SK-N-MC (cell line): ENCODE measurements at regions not wholly inside any gene's neighbourhood (a gene's known extent, or its start where the extent isn't known, plus 50 kb on each side); places are given as distances from the start of the nearest gene placed in this dataset.

ENCODE experiments used
- DNase-seq: peaks from one replicate; pipeline ENCODE4 v3.0.0-alpha.2; 2011; ENCODE audit warnings: low read depth, low spot score
- H3K27ac ChIP-seq: fragments of 200-600 bp; sonication (generic); 2 replicates; pipeline ENCODE4 v1.5.1; 2016; ENCODE audit warnings: mixed run types
- H3K36me3 ChIP-seq: fragments of 200-600 bp; sonication (generic); 2 replicates; pipeline ENCODE4 v1.6.1; 2017; ENCODE audit warnings: antibody characterized with exemption, low read length, mixed read lengths; ENCODE audit not compliant: insufficient read depth
- H3K4me3 ChIP-seq: fragments of 200-600 bp; sonication (generic); 2 replicates; pipeline ENCODE4 v1.5.1; 2016
- H3K9ac ChIP-seq: fragments of 200-600 bp; sonication (generic); 2 replicates; pipeline ENCODE4 v1.8.0; 2017; ENCODE audit warnings: mixed run types, mixed read lengths; ENCODE audit not compliant: insufficient read length
- H3K9me3 ChIP-seq: fragments of 200-600 bp; sonication (generic); 2 replicates; pipeline ENCODE4 v1.6.1; 2017; ENCODE audit warnings: low read depth, mild to moderate bottlenecking, antibody characterized with exemption, low read length, moderate library complexity, mixed read lengths
- EZH2 ChIP-seq: fragments of 200-600 bp; sonication (generic); IDR thresholded peaks from one replicate; pipeline ENCODE4 v1.6.1; 2017; ENCODE audit warnings: antibody characterized with exemption
- FOXP2 ChIP-seq: optimal IDR thresholded peaks from 2 replicates; pipeline ENCODE3; 2011; ENCODE audit warnings: mild to moderate bottlenecking, moderate library complexity; ENCODE audit not compliant: insufficient read depth; ENCODE audit errors: extremely low read length, control extremely low read depth
- POLR2AphosphoS5 ChIP-seq: IDR thresholded peaks from 2 replicates; pipeline ENCODE4 v1.6.1; 2012; ENCODE audit warnings: mild to moderate bottlenecking, low read depth, low read length, borderline replicate concordance

DNA sequence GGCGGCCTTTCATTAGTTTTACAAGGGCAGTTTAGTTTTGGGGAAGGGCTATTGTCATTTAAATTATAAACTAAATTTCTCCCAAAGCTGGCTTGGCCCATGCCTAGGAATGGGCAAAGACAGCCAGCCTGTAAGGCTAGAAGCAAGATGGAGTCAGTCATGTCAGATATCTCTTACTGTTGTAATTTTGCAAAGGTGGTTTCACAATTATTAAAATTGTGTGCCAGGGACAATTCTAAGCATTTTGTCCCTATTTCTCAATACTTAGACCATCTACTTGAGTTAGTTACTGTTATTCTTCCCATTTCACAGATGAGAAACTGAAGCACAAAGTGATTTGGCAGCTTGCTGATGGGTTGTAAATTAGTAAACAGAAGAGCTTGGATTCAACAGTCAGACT, 467.7 kb upstream of the GOT2 start:
- H3K4me3 ChIP-seq, result no peak overlapping the region
- TF ChIP-seq EZH2 (no peak), POLR2AphosphoS5 (no peak), FOXP2 (no peak)
- H3K9ac ChIP-seq, result no peak overlapping the region
- no peak for DNase-seq
- H3K9me3 ChIP-seq, result no peaks in the 10 kb centered on the region
- H3K36me3 ChIP-seq, result no peaks in the 10 kb centered on the region
- no peak overlapping the region for H3K27ac ChIP-seq

DNA sequence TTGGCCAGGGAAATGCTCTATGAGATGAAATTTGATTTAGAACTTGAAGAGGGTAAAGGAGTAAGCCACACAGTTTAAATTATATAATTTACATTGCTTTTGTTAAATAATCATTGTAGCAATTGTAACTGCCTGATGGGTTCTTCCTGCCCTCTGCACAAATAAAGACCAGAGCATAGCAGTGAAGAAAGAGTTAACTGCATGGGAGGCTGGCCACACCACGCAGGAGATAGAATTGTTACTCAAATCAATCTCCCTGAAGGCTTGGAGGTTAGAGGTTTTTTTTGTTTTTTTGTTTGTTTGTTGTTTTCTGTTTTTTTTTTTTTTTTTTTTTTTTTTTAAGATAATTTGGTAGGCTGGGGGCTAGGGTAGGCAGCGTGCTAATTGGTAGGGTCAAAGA, 467.0 kb upstream of the GOT2 start:
- no peak overlapping the region for H3K9ac ChIP-seq
- DNase-seq, result no peak
- no peak overlapping the region for H3K4me3 ChIP-seq
- no peak for TF ChIP-seq POLR2AphosphoS5
- no peak for TF ChIP-seq EZH2
- no peak for TF ChIP-seq FOXP2
- H3K9me3 ChIP-seq, result no peaks in the 10 kb centered on the region
- H3K27ac ChIP-seq, result no peak overlapping the region
- no peaks in the 10 kb centered on the region for H3K36me3 ChIP-seq

DNA sequence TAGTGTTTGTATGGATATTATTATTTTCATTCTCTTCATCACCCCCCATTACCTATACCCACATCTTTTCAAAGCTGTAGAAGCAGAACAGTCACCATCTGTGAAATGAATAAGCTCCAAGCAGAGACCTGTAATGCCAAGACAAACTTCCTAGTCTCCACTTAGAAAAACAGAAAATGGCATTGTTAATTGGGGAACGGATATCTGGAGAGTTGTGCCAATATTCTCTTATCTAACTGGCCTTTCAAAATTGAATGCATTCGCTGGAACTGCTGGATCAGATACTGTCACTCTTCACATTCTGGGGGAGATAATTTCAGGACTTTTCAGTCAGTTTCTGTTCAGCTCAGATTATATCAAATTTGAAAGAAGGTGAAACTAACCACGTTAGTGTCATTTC, 464.4 kb upstream of the GOT2 start:
- no peak for DNase-seq
- Histone ChIP-seq H3K36me3 (no peaks in the 10 kb centered on the region), H3K9me3 (no peaks in the 10 kb centered on the region), H3K4me3 (no peak overlapping the region), H3K9ac (no peak overlapping the region), H3K27ac (no peak overlapping the region)
- TF ChIP-seq POLR2AphosphoS5 (no peak), FOXP2 (no peak), EZH2 (no peak)

DNA sequence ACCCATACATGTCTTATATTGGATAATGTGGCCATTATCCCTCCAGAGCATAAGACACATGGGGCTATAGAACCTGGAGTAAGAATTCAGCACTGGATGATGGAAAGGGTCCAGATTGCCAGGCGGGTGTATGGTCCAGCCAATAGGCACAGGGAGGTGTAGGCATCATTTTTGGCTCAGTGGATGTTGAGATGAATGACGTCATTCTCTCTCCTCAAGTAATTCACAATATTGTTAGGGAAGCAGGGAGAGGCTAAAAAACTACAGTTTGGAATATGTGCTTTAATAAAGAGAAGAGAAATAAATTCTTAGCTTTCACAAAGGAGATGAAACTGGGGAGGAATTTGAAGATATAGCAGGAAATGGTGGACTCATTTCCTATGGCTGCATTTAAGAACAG, 461.1 kb upstream of the GOT2 start:
- Histone ChIP-seq H3K9ac (no peak overlapping the region), H3K4me3 (no peak overlapping the region), H3K36me3 (no peaks in the 10 kb centered on the region), H3K9me3 (no peaks in the 10 kb centered on the region), H3K27ac (no peak overlapping the region)
- no peak for TF ChIP-seq EZH2
- no peak for TF ChIP-seq POLR2AphosphoS5
- no peak for TF ChIP-seq FOXP2
- DNase-seq, result no peak

DNA sequence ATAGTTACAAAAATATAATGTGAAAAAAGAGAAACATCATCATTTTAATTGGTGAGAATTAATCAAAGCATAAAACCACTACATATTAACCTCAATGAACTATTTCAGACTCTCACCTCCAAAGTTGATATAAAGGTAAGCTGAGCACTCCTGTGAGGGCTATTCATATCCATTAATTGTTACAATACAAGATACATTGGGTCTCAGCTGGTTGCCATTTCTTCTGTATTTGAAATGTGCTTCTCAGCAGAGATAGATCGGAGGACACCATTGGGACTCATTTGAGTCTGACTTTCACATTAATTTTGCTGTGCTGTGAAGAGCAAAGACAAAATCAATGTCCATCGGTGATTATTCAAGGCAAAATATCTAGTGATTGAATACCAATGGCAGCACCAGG, 459.5 kb upstream of the GOT2 start:
- DNase-seq, result no peak
- TF ChIP-seq FOXP2 (no peak), POLR2AphosphoS5 (no peak), EZH2 (no peak)
- Histone ChIP-seq H3K36me3 (no peaks in the 10 kb centered on the region), H3K9me3 (no peaks in the 10 kb centered on the region), H3K9ac (no peak overlapping the region), H3K27ac (no peak overlapping the region), H3K4me3 (no peak overlapping the region)

DNA sequence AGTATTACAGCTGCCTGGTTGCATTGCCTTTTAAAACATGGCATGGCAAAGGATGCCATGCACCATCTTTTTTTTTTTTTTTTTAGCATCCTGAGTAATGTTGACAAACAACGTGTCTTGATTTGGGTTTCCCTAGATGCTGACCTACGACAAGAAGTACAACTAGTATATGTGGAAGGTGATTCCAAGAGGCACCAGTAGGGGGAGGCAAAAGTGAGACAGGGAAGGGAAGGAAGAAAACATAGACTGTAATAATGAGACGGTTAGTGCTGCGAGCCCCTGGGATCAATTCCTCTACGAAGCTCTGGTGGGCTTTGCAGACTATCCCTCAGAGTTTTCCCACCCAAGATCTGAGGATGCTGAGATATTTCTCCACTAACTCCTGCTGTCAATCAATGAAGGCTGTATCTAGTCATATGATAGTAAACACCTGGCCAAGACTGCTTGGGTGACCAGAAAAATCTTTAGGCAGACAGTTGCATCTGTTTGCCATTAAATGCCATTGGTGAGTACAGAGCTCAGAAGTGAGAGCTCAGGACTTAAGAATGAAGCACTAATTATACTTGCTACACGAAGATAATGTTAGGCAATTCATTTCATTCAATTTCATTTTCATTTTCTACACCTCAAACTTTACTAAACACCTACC, 458.6 kb upstream of the GOT2 start:
- no peak overlapping the region for H3K27ac ChIP-seq
- no peak for DNase-seq
- H3K9ac ChIP-seq, result no peak overlapping the region
- no peak for TF ChIP-seq POLR2AphosphoS5
- no peak for TF ChIP-seq EZH2
- TF ChIP-seq FOXP2, result no peak
- no peaks in the 10 kb centered on the region for H3K9me3 ChIP-seq
- H3K36me3 ChIP-seq, result no peaks in the 10 kb centered on the region
- H3K4me3 ChIP-seq, result no peak overlapping the region

DNA sequence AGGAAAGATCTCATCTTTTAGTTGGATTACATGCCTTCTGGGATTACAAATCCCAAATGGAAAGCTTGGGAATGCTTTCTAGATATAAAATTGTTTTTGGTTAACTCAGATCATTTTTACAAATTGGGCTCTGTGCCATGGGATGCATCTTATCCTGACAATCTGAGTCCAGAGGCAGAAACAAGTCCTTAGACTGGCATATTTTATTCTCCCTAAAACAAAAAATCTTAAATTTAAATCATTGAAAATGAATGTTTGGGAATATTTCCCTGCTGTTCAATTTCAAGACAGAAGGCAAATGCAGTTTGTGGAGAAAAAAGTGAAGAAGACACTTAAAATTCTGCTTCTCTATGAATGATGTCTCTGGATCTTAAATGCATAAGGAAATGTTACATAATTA, 456.6 kb upstream of the GOT2 start:
- no peak overlapping the region for H3K9ac ChIP-seq
- no peak overlapping the region for H3K4me3 ChIP-seq
- no peak for TF ChIP-seq POLR2AphosphoS5
- TF ChIP-seq EZH2, result no peak
- no peak for TF ChIP-seq FOXP2
- no peaks in the 10 kb centered on the region for H3K9me3 ChIP-seq
- DNase-seq, result no peak
- no peaks in the 10 kb centered on the region for H3K36me3 ChIP-seq
- H3K27ac ChIP-seq, result no peak overlapping the region

DNA sequence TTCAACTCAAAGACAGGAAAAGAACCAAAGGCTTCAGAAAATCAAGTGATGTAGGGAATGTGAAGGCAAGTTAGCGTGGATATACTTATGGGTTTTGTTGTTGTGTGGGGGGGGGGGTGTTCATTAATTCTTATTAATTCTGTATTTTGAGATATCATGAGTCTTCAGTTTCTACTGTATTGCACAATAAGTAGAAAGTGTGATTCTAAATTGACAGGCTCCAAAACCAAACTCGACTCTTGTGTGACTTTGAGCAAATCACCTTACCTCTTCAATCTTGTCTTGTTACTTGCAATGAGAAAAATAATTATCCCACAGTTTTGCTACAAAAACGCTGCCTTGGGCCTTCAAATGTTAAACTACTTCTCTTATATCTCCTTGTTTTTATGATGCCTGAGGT, 453.9 kb upstream of the GOT2 start:
- Histone ChIP-seq H3K27ac (no peak overlapping the region), H3K4me3 (no peak overlapping the region), H3K36me3 (no peaks in the 10 kb centered on the region), H3K9ac (no peak overlapping the region), H3K9me3 (no peaks in the 10 kb centered on the region)
- DNase-seq, result no peak
- TF ChIP-seq FOXP2 (no peak), EZH2 (no peak), POLR2AphosphoS5 (no peak)

DNA sequence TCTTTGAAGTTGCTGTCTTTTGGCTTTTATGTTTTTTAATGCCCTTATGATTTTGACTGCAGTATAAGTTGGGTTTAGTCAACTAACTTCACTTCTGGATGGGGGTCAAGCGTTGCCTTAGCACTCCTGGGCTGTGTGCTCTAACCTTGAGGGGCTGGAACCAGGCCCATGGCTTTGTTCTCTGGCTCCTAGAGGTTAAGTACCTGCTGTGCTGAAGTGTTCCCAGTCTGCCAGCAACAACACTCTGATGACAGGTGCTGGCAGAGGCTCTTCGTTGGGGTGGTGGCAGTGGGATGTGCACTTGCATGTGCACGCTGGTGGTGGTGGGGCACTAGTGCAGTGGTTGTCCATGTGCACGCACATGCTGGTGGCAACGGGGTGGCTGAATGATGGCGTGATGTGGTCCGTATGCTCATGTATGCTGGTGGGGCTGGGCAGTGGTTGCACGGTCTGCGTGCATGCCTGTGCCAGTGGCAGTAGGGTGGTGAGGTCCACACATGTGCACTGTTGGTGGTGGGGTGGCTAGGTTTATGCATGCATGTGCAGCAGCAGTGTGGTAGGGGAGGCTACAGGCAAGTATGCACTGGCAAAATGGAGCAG, 447.8 kb upstream of the GOT2 start:
- no peak for DNase-seq
- Histone ChIP-seq H3K9ac (no peak overlapping the region), H3K27ac (no peak overlapping the region), H3K9me3 (no peaks in the 10 kb centered on the region), H3K4me3 (no peak overlapping the region), H3K36me3 (no peaks in the 10 kb centered on the region)
- TF ChIP-seq EZH2, result no peak
- no peak for TF ChIP-seq POLR2AphosphoS5
